CD8-positive, alpha-beta memory T cell (primary cell): ENCODE measurements at regions not wholly inside any gene's neighbourhood (a gene's known extent, or its start where the extent isn't known, plus 50 kb on each side); places are given as distances from the start of the nearest gene placed in this dataset.

Source experiments
- CTCF ChIA-PET: fragments of 350-600 bp; sonication (Branson Sonifier 250); formaldehyde crosslinking; loops from one replicate; lab custom pipeline; 2021; ENCODE audit warnings: antibody characterized with exemption; lab: Charles Lee
- POLR2A ChIA-PET: fragments of 350-600 bp; sonication (Branson Sonifier 250); formaldehyde crosslinking; loops from one replicate; lab custom pipeline; 2021; ENCODE audit warnings: antibody characterized with exemption; lab: Charles Lee
- DNase-seq, 5 donors: peaks; one replicate each; pipeline versions ENCODE4 v3.0.0 to v3.0.0-alpha.2; 2020 to 2022; ENCODE audit warnings: mixed read lengths in 1 of 5
- H3K27ac ChIP-seq: one replicate; pipeline ENCODE4 v1.7.0; 2013; ENCODE audit warnings: low read depth, mild to moderate bottlenecking, low read length, moderate library complexity
- H3K27me3 ChIP-seq: 2 replicates; pipeline ENCODE4 v1.7.0; 2013; ENCODE audit warnings: low read length, mild to moderate bottlenecking; ENCODE audit not compliant: insufficient read depth, poor library complexity, severe bottlenecking
- H3K36me3 ChIP-seq: 2 replicates; pipeline ENCODE4 v1.7.0; 2013; ENCODE audit warnings: mild to moderate bottlenecking, low read length, moderate library complexity; ENCODE audit not compliant: insufficient read depth
- H3K4me1 ChIP-seq: 2 replicates; pipeline ENCODE4 v1.7.0; 2013; ENCODE audit warnings: mild to moderate bottlenecking, low read length, moderate library complexity; ENCODE audit not compliant: insufficient read depth
- H3K4me3 ChIP-seq: 2 replicates; pipeline ENCODE4 v1.7.0; 2013; ENCODE audit warnings: mild to moderate bottlenecking, low read length
- H3K9me3 ChIP-seq: 2 replicates; pipeline ENCODE4 v1.7.0; 2013; ENCODE audit warnings: mild to moderate bottlenecking, low read length
- H3K27ac Mint-ChIP-seq, 8 donors: one replicate each; pipeline ENCODE4 v1.8.0; 2020 to 2021; ENCODE audit warnings: mixed read lengths in 8 of 8, mild to moderate bottlenecking in 6 of 8, inconsistent platforms in 3 of 8, moderate library complexity in 3 of 8
- H3K27me3 Mint-ChIP-seq, 2 donors: one replicate each; pipeline ENCODE4 v1.8.0; 2020 to 2021; ENCODE audit warnings: mixed read lengths in 2 of 2, mild to moderate bottlenecking in 1 of 2, moderate library complexity in 1 of 2
- H3K36me3 Mint-ChIP-seq, 3 donors: one replicate each; pipeline ENCODE4 v1.8.0; 2020 to 2021; ENCODE audit warnings: mixed read lengths in 3 of 3, inconsistent platforms in 1 of 3, mild to moderate bottlenecking in 1 of 3
- H3K4me1 Mint-ChIP-seq, 3 donors: one replicate each; pipeline ENCODE4 v1.8.0; 2020 to 2021; ENCODE audit warnings: mixed read lengths in 3 of 3, inconsistent platforms in 1 of 3, mild to moderate bottlenecking in 1 of 3
- H3K4me3 Mint-ChIP-seq, 7 donors: one replicate each; pipeline ENCODE4 v1.8.0; 2020 to 2021; ENCODE audit warnings: mixed read lengths in 7 of 7, mild to moderate bottlenecking in 6 of 7, moderate library complexity in 4 of 7, inconsistent platforms in 2 of 7
- H3K9me3 Mint-ChIP-seq, 5 donors: one replicate each; pipeline ENCODE4 v1.8.0; 2020 to 2022; ENCODE audit warnings: mixed read lengths in 5 of 5, mild to moderate bottlenecking in 3 of 5, moderate library complexity in 2 of 5, inconsistent platforms in 1 of 5

DNA sequence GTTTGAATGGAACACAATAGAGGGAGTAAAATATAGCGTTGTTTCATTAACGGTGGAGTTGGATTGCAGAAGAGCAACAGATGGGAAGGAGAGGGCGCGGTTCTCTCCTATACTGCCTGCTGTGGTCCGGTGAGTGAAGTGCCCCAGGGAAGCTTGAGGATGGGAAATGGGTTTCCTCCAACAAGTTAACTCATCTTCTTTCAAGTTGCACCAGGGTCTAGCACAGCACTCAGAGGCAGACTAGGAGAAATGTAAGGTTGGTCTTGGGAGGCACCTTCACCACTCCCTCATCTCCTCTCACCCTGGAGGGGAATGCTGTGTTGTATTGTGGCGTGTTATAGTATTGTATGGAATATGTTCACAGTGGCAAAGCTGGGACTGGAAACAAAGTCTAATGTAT is 96.9 kb upstream of the SLC24A3 start:
- no peak overlapping the region for H3K27ac Mint-ChIP-seq
- no peak for DNase-seq

DNA sequence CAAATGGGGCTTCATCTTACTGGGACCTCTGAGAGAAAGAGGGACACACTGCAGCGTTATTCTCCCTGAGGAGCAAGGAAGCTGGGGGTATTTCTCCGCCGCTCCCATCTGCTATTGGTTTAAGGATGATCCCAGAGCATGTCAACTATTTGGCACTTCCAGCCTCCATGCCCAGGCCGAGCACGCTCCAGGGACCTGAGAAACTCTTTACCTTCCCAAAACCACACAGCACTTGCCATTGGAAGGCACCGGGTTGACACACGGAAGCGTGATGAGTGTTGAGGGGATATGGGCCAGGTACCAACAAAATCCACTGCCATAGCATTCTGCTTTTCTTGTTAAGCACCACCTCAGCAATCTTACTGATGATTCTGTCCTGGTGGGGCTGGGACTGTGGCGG is 92.4 kb upstream of the SLC24A3 start:
- Mint-ChIP-seq H3K4me3 (no peak overlapping the region), H3K27me3 (no peaks in the 10 kb centered on the region), H3K36me3 (no peaks in the 10 kb centered on the region), H3K27ac (no peak overlapping the region), H3K9me3 (no peaks in the 10 kb centered on the region), H3K4me1 (no peaks in the 10 kb centered on the region)
- Histone ChIP-seq H3K4me3 (no peak overlapping the region), H3K27ac (no peak overlapping the region), H3K4me1 (no peaks in the 10 kb centered on the region), H3K9me3 (no peaks in the 10 kb centered on the region), H3K36me3 (no peaks in the 10 kb centered on the region), H3K27me3 (no peaks in the 10 kb centered on the region)
- no peak for DNase-seq
- ChIA-PET POLR2A (no interaction called here), CTCF (no interaction called here)

More for the DNA sequence above, 96.9 kb upstream of the SLC24A3 start:
- Mint-ChIP-seq H3K36me3 (no peaks in the 10 kb centered on the region), H3K27me3 (no peaks in the 10 kb centered on the region), H3K9me3 (no peaks in the 10 kb centered on the region), H3K4me1 (no peaks in the 10 kb centered on the region), H3K4me3 (no peak overlapping the region)
- ChIA-PET CTCF (no interaction called here), POLR2A (no interaction called here)
- no peak overlapping the region for H3K27ac ChIP-seq
- no peaks in the 10 kb centered on the region for H3K9me3 ChIP-seq
- no peaks in the 10 kb centered on the region for H3K27me3 ChIP-seq
- H3K4me3 ChIP-seq, result no peak overlapping the region
- H3K4me1 ChIP-seq, result no peaks in the 10 kb centered on the region
- no peaks in the 10 kb centered on the region for H3K36me3 ChIP-seq

DNA sequence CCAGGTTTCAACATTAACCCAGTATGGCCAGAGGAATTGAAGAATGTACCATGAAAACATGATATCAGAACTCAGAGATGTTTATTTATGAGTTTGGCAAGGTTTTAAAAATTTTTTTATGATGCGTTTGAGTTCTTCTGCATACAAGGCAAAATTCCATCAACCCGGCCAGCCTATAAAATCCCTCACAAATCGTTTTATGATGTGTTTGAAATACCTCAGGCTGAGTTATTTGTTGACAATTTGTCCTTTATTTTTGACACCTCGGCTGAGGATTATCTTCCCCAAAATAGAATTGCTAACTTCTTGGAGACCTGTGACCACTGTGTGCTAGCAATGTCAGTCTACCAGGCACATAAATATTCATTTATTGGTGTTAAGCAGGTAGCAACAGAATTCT is 91.9 kb upstream of the SLC24A3 start:
- Mint-ChIP-seq H3K27me3 (no peaks in the 10 kb centered on the region), H3K9me3 (no peaks in the 10 kb centered on the region), H3K4me3 (no peak overlapping the region), H3K27ac (no peak overlapping the region), H3K36me3 (no peaks in the 10 kb centered on the region), H3K4me1 (no peaks in the 10 kb centered on the region)
- H3K9me3 ChIP-seq, result no peaks in the 10 kb centered on the region
- H3K4me3 ChIP-seq, result no peak overlapping the region
- no peaks in the 10 kb centered on the region for H3K4me1 ChIP-seq
- no peaks in the 10 kb centered on the region for H3K27me3 ChIP-seq
- H3K27ac ChIP-seq, result no peak overlapping the region
- no peaks in the 10 kb centered on the region for H3K36me3 ChIP-seq
- ChIA-PET POLR2A (no interaction called here), CTCF (no interaction called here)
- no peak for DNase-seq

DNA sequence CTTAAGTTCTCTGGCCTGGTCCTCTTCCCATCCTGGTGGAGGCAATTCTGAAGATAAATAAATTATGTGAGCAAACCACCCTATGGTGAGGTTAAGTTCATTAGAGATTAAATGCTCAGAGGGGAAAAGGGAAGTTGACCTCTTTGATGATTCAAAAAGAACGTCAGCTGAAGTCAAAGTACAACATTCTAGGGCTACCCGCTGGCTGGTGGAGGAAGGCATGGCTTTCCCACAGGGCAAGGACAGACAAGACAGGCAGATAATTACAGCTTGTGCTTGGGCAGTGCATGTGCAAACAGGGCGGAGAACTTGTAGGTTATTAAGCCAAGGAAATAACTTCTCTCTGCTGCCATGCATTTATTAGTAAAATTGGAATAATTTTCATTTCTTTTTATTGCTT is 91.0 kb upstream of the SLC24A3 start:
- Histone ChIP-seq H3K27ac (no peak overlapping the region), H3K27me3 (no peaks in the 10 kb centered on the region), H3K4me1 (no peaks in the 10 kb centered on the region), H3K4me3 (no peak overlapping the region), H3K36me3 (no peaks in the 10 kb centered on the region), H3K9me3 (no peaks in the 10 kb centered on the region)
- H3K27ac Mint-ChIP-seq, result no peak overlapping the region
- ChIA-PET CTCF (no interaction called here), POLR2A (no interaction called here)
- no peaks in the 10 kb centered on the region for H3K4me1 Mint-ChIP-seq
- no peaks in the 10 kb centered on the region for H3K9me3 Mint-ChIP-seq
- no peak overlapping the region for H3K4me3 Mint-ChIP-seq
- H3K27me3 Mint-ChIP-seq, result no peaks in the 10 kb centered on the region
- no peaks in the 10 kb centered on the region for H3K36me3 Mint-ChIP-seq
- DNase-seq, result no peak

DNA sequence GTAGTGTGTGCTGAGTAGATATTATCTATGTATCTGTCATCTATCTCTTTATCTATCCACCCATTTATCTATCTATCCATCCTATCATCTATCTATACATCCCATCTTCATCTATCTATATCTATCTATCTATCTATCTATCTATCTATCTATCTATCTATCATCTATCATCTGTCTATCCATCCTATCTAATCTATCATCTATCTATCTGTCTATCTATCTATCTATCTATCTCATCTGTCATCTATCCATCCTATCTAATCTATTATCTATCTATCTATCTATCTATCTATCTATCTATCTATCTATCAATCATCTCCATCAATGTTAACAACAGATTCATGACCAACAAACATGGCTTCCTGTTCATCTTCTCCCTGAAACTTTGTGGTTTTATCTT is 90.5 kb upstream of the SLC24A3 start:
- Histone ChIP-seq H3K36me3 (no peaks in the 10 kb centered on the region), H3K27me3 (no peaks in the 10 kb centered on the region), H3K4me3 (no peak overlapping the region), H3K9me3 (no peaks in the 10 kb centered on the region), H3K27ac (no peak overlapping the region), H3K4me1 (no peaks in the 10 kb centered on the region)
- H3K27me3 Mint-ChIP-seq, result no peaks in the 10 kb centered on the region
- H3K9me3 Mint-ChIP-seq, result no peaks in the 10 kb centered on the region
- H3K4me1 Mint-ChIP-seq, result no peaks in the 10 kb centered on the region
- no peak for DNase-seq
- no peak overlapping the region for H3K27ac Mint-ChIP-seq
- H3K36me3 Mint-ChIP-seq, result no peaks in the 10 kb centered on the region
- no peak overlapping the region for H3K4me3 Mint-ChIP-seq
- ChIA-PET POLR2A (no interaction called here), CTCF (no interaction called here)

DNA sequence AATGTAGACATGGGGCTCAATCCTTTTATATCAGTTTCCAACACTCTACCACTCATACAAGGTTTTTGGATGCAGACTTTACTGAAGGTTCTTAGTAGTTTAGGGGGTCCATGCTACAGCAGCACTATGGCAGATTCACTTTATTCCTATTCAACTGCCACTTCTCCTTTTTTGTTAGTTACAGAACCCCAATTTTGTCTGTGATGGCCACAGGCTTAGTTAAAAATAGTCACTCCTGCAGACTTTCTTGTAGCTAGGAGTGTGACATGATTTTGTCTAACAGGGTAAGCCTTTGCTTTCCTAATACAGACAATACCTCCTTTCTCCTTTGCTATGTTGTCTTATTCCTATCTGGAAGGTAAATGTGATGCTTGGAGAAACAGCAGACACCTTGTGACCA is 90.0 kb upstream of the SLC24A3 start:
- Histone ChIP-seq H3K4me3 (no peak overlapping the region), H3K4me1 (no peaks in the 10 kb centered on the region), H3K27ac (no peak overlapping the region), H3K27me3 (no peaks in the 10 kb centered on the region), H3K9me3 (no peaks in the 10 kb centered on the region), H3K36me3 (no peaks in the 10 kb centered on the region)
- ChIA-PET POLR2A (no interaction called here), CTCF (no interaction called here)
- Mint-ChIP-seq H3K27me3 (no peaks in the 10 kb centered on the region), H3K36me3 (no peaks in the 10 kb centered on the region), H3K9me3 (no peaks in the 10 kb centered on the region), H3K27ac (no peak overlapping the region), H3K4me1 (no peaks in the 10 kb centered on the region), H3K4me3 (no peak overlapping the region)
- no peak for DNase-seq

DNA sequence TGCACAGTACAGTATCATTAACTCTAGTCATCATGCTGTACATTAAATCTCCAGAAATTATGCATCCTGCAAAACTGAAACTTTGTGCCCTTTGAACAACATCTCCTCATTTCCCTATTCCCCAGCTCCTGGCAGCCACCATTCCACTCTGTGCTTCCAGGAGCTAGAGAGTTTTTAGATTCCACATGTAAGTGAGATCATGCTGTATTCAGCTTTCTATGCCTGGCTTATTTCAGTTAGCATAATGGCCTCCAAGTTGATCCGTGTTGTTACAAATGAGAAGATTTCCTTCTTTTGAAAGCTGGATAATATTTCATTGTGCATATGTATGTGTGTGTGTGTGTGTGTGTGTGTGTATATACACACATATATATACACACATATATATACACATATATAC is 86.9 kb upstream of the SLC24A3 start:
- CTCF ChIA-PET, result no interaction called here
- peaks cover 0 to 1% of the 10 kb centered on the region in 2 donors for H3K27me3 Mint-ChIP-seq
- H3K36me3 ChIP-seq, result no peaks in the 10 kb centered on the region

DNA sequence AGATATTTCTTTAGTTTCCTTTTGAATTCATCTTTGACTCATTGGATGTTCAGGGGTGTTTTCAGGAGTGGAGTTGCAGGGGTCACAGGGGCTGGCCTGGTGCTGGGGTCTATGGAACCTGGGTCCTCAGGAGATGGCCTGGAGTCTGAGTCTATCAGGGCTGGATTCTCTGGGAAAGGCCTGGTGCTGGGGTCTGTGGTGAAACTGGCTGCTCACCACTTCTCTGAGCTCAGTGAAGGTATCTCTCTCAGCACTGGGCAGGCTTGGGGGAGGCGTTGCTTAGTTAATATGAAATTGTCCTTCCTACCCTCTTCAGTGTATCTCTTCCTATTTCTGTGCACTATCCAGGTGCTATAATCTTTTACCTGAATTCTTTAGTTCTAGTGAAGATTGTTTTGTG is 83.1 kb upstream of the SLC24A3 start:
- Mint-ChIP-seq H3K27me3 (peaks cover 0 to 1% of the 10 kb centered on the region in 2 donors), H3K36me3 (peaks cover 0 to under 1% (median 0%) of the 10 kb centered on the region in 3 donors), H3K4me3 (no peak overlapping the region), H3K9me3 (peaks cover 0 to 2% (median 0%) of the 10 kb centered on the region in 5 donors), H3K27ac (no peak overlapping the region), H3K4me1 (no peaks in the 10 kb centered on the region)
- H3K4me1 ChIP-seq, result no peaks in the 10 kb centered on the region
- H3K27me3 ChIP-seq, result no peaks in the 10 kb centered on the region
- no peaks in the 10 kb centered on the region for H3K36me3 ChIP-seq
- no peak overlapping the region for H3K27ac ChIP-seq
- CTCF ChIA-PET, result no interaction called here
- POLR2A ChIA-PET, result interaction anchor here (0.6 kb wide), 1 partner anchor 1812 kb away, joined by 3 read pairs; no protein-coding TSS in a partner anchor
- no peaks in the 10 kb centered on the region for H3K9me3 ChIP-seq
- no peak for DNase-seq
- H3K4me3 ChIP-seq, result no peak overlapping the region

More for the DNA sequence above, 86.9 kb upstream of the SLC24A3 start:
- no peaks in the 10 kb centered on the region for H3K9me3 ChIP-seq
- Mint-ChIP-seq H3K4me1 (no peaks in the 10 kb centered on the region), H3K27ac (no peak overlapping the region), H3K4me3 (no peak overlapping the region), H3K9me3 (no peaks in the 10 kb centered on the region), H3K36me3 (no peaks in the 10 kb centered on the region)
- no peak overlapping the region for H3K4me3 ChIP-seq
- H3K27ac ChIP-seq, result no peak overlapping the region
- POLR2A ChIA-PET, result no interaction called here
- H3K27me3 ChIP-seq, result no peaks in the 10 kb centered on the region
- H3K4me1 ChIP-seq, result no peaks in the 10 kb centered on the region
- no peak for DNase-seq
